NCI-H146 treated with DMSO at 0.1 percent for 48 hours (cell line): ENCODE measurements at regions not wholly inside any gene's neighbourhood (a gene's known extent, or its start where the extent isn't known, plus 50 kb on each side); places are given as distances from the start of the nearest gene placed in this dataset.
A peak's percentile ranks its signal among the peaks of the same experiment; 100 is the strongest.
"Not testable (repeated sequence)": the region's sequence is repeated elsewhere in the genome, so short reads cannot be mapped to it uniquely, and the experiment has no call there.

ENCODE experiments used
- DNase-seq: peaks from one replicate; lab custom pipeline; 2025; ENCODE audit not compliant: unreplicated experiment; lab: John Stamatoyannopoulos, UW

DNA sequence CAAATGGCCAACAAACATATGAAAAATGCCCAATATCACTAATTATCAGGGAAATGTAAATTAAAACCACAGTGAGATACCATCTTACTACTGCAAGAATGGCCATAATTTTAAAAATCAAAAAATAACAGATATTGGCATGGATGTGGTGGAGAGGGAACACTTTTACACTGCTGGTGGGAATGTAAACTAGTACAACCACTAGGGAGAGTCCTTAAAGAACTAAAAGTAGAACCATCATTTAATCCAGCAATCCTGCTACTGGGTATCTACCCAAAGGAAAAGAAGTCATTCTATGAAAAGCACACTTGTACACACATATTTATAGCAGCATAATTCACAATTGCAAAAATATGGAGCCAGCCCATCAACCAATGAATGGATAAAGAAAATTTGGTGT is 459.7 kb downstream of the GXYLT1 start:
- peak; percentile 12 for DNase-seq

DNA sequence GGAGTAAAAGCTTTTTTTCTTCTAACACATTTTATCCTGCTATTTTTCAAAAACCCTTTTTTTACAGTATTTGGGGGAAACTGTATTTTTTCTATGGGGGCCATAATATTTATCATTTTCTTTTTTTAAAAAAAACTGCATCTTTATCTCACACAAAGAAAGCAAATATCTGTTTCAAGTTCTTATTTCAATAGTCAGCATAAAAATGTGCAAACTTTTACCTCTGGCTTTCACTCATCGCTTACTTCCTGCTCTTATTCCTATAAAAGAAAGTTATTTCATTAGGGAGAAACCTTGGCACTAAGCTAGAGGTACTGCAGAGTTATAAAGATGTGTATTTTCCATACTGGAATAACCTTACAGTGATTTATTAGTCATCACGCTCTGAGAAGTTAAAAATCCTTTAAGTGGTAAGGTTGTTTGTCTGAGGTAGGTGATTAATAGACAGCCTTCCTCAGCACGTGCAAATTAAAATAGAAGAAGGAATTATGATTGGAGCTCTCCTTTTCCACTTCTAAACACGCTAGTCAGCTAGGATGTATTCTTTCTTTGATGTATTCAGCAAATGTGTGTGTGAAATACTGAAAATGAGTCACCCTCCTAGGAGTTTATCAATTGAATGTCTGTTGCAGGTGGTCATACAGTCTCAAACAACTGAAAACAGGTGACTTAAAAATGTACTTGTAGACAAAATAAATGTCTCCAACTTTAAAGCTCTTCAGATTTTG is 461.0 kb downstream of the GXYLT1 start:
- DNase-seq = no peak

DNA sequence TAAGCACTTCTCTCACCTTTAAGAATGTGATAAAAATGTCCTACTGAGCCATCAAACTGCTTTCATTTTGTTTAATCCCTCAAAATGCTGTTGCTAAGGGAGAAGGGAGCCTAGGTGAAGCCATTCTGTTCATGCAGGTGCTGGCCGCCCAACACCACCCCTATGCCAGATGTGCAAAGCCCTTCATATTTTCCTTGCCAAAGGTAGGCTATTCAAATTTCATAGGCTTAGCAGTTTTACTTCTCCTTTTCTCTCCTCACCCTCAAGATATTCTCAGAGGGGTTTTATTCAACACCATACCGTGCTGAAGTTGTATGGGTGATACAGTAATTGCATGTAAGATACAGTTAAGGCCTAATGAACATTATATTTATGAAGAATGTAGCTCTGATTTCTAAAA is 461.7 kb downstream of the GXYLT1 start:
- DNase-seq = no peak

DNA sequence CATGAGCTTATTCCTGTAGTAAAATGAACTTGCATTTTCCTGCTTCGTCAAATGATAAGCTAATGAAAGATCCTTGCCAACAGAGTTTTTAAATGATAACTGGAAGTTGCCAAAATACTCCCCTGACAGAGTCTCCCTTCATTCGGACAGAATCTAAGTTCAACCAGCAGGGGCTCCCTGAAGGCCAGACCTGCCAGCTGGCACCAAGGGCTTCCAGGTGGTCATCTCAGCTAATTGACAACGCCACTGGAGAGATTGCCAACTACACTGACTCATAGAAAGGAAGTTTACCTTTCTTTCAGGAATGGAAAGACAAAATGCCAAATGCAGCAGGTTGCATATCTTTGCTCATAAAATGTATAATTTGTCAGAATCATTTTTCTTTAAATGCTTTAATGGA is 462.8 kb downstream of the GXYLT1 start:
- peak; percentile 64 for DNase-seq

DNA sequence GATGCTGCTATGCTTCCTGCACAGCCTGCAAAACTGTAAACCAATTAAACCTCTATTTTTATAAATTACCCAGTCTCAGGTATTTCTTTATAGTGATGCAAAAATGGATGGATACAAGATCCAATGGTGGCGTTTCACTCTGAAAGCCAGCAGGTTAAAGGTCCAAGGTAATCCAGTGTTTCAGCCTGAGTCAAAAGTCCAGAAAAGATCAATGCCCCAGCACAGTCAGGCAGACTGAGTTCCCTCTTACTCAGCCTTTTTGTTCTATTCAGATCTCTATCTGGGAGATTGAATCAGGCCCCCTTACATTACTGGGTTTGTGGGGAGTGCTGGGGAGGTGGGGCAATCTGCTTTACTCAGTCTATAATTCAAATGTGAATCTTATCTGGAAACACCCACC is 464.5 kb downstream of the GXYLT1 start:
- no peak for DNase-seq

DNA sequence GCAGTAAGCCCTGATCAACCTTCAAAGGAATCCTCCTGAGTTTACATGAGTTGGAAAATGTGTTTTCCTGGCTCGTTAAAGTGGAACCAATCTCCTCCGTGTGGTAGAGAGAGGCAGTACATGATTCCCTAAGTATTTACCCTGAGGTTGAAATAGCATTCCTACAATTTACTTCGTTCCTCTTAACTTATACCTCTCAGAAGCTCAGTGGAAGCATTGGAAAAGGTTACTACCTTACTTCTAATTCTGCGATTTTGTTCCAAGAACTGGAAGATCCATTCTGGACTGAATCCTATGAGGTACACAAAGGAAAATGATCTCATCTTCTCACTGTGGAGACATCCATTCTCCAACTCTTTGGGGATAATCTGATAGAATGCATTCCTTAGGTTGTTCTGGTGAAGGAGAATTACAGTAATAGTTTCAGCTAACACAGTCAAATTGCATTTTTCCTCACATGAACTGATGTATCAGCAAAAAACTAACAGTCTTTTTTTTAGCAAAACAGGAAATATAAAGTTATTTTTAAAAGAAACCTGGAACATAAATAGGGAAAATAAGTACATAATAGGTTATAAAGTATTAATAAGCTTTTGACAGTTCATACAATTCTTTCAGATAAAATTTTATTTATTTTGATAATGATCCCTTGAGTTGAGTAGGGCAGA is 475.6 kb downstream of the PDZRN4 start:
- peak; percentile 50 for DNase-seq

DNA sequence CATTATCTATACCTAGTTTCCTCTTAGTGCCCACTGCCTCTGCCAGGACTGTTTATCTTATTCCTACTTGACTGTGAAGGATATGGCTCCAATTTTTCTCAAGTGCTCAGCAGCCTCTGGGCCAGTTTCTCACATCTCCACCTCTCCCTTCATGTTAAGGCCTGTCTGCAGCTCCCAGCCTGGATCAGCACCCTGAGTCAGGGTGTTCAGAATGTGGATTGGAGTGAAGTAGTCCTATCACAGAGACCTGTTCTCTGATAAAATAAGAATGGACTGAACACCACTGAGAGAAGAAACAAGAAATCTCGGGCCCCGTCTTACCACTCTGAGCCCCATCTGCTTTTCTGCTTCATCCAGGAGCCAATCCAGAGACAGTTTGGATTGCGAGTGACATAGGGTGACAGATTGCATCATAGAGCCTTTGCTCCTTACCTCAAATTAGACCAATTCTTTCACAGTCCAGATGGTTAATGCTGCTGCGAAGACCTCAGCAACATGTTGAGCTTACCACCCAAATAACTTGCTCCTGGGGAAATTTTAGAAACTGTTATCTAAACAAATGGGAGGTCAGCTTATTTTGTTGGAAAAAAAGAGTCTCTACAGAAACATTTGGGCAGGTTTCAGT is 473.1 kb downstream of the PDZRN4 start:
- DNase-seq = no peak

DNA sequence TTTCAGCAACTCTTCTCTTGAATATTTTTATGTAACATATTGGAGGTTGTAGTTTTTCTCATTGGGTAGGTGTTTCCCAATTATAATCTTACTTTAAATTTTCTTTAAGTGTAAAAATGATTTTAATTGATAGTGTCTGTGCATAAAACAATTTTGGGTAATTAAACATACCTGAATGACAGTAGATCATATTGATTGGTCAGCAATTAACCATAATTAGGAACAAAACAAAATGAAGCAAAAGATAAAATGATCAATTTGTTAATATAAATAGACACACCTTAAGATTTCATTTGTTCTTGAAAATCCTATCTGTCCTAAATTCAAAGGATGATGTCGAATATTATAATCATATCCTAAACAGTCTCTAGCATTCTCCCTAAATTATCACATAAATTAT is 468.3 kb downstream of the PDZRN4 start:
- no peak for DNase-seq

DNA sequence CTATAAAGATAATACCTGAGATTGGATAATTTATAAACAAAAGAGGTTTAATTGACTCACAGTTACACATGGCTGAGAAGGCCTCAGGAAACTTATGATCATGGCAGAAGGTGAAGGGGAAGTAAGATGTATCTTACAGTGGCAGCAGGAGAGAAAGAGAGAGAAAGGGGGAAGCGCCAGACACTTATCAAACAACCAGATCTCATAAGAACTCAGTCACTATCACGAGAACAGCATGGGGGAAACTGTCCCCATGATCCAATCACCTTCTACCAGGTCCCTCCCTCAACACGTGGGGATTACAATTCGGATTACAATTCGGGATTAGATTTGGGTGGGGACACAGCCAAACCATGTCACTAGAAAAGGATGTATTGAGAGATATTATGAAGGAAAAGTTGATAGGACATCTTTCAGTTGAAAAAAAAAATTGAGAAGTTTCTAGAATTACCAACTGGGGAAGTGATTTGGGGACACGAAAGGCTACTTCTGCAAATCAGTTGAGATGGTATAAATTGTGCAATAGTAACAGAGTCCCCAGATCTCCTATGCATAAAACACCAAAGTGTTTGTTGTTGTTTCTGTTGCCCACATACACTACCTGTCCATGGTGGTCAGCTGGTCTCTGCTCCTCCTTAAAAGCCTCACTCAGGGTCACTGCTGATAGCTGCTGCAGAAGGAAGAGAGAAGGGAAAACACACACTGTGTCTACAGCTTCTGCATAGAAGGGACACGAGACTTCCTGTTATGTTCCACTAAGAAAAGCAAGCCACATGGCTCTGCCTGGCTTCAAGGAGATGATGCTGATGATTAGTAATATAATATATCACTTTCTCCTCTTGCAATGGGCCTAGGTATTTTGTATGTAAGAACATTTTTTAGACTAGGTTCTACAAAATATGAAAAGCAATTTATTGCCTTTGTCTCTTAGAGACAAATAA is 465.5 kb downstream of the PDZRN4 start:
- DNase-seq = no peak

DNA sequence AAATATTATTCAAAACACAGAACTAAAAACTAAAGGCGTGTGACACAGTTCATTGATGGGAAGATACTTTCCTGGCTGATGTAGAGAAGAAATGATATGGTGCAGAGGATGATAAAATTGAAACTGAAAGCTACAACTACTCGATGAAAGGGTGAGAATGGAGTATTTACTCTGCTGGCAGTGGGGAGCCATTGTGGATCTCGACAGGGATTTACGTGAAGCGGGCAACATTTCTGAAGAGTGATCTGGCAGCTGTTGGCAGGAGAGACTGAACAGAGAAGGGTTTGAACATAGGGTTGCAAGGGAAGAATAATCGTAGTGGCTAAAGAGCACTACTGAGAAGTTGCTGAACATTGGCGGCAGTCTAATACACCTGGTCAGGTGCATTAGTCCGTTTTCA is 464.9 kb downstream of the PDZRN4 start:
- no peak for DNase-seq

DNA sequence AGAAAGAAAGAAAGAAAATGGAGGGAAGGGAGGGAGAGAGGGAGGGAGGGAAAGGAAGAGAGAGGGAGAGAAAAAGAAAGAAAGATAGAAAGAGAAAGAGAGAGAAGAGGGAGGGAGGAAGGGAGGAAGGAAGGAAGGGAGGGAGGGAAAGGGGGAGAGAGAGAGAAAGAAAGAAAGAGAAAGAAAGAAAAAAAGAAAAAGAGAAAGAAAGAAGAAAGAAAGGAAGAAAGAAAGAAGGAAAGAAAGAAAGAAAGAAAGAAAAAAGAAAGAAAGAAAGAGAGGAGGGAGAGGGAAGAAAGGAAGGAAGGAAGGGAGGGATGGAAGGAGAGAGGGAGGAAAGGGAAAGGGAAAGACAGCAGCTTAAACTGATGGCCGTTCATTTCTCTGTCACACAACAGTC is 457.5 kb downstream of the PDZRN4 start:
- no peak for DNase-seq

DNA sequence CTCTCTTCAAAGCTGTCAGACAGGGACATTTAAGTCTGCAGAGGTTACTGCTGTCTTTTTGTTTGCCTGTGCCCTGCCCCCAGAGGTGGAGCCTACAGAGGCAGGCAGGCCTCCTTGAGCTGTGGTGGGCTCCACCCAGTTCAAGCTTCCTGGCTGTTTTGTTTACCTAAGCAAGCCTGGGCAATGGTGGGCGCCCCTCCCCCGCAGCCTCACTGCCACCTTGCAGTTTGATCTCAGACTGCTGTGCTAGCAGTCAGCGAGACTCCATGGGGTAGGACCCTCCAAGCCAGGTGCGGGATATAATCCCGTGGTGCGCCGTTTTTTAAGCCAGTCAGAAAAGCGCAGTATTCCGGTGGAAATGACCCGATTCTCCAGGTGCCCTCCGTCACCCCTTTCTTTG is 454.7 kb downstream of the PDZRN4 start:
- DNase-seq = not testable (repeated sequence)

DNA sequence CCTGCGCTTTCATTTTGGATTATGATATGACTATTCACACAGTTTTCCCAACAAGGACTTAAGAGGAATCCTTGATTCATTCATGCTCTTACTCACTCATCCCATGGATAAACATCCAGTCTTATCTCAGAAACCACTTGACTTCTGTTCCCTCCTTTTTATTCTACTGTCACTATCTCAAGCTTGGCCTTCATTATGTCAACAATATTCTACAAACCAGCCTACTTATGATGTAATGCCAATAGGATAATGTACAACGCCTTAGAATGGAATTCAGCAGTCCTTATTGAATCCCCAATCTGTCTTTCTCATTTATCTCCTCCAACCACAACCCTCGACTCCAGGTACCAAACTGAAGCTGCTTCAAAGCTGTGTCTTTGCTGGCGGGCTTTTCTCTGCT is 448.5 kb downstream of the PDZRN4 start:
- DNase-seq = no peak

DNA sequence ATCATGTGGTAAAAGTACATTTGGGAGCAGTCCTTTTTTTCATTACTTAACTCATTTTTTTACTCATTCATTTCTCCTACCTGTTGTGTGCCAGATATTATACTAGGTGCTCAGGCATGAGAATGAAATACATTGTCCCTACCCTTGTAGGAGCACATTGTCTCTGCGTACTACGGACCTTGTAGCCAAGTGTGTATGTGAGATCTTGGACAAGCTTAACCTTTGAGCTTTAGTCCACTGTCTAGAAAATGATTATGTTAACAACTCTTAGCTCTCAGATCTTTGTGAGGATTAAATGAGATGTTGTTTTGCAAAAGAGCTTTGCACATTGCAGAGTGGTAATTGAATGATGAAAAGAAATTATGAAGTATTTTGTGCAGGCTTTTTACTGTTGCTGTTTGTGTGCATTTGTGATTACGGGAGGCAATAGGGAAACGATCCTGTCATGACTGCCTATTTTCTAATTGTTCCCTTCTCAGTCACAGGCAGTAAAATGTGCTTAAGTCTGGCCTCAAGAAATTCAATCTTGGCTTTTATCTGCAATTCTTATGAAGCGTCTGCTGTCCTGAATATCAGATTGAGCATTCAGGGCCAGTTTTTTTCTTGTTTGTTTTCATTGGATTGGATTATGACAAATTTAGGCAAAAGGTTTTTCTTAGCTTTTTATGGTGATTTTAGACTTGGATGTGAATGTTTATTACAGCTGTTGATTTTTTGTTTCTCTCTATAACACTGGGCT is 447.7 kb downstream of the PDZRN4 start:
- DNase-seq = no peak

DNA sequence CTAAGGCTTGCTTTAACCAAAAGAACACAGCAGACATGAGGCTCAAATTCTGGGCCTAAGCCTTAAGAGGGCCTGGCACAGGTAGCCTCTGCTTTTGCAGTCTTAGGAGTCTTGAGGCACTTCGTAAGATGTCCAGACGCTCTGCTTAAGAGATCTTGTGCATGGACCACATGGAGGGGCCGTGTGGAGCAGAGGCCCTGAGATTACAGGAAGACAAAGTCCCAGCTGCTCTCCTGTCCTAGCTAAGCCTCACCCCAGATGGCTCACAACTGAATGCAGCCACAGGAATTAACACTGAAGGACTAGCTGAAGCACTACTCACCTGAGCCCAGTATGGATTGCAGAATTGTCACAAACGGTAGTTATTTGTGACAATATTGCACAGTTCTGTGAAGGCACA is 446.0 kb downstream of the PDZRN4 start:
- DNase-seq = no peak

DNA sequence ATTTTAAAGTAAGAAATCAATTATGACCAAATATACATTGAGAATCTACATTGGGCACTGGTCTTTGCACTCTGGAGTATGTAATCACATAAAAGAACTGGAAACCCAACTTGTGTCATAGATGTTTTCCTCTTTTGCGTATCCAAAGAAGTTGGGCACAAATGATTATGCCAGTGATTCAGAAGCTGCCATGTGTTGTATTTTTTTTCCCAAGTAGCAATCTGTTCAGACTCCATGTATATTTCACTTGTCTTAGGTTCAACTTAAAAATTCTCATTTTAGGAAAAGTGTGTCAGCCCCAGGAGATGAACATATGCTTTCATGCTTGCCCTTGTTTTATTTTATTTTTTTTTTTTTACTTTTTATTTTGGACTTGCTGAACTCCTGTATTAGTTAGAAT is 441.5 kb downstream of the PDZRN4 start:
- no peak for DNase-seq

DNA sequence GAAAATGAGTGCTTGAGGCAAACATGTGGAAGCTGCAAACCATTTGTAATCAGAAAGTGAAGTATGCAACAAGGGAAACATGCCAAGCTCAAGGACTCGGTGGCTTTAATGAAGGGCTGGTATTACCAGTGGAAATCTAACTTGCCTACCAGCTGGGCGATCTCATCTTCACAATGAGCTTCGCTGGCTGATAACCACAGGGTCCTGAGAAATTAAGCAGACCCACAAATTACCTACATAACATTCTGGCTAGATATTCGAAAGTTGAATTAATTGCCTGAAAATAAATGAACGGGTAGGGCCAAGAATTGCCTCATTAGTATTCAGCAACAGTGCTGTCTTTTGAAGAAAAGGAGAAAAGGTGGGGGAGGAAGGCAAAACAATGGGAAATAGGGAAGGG is 439.4 kb downstream of the PDZRN4 start:
- no peak for DNase-seq

DNA sequence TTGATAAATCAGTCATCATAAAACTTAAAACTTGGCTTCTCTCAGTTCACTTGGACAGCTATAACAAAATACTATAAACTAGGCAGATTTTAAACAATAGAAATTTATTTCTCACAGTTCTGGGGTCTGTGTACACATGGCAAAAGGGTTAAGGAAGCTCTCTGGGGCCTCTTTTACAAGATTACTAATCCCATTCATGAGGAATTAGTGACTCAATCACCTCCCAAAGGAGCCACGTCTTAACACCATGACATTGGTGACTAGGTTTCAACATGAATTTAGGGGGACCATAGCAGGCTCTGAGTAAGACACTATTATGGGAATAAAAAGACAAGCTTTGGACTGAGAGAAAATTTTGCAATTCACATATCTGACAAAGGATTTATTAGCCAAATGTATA is 436.5 kb downstream of the PDZRN4 start:
- no peak for DNase-seq
